ENCODE measurements at regions not wholly inside any gene's neighbourhood (a gene's known extent, or its start where the extent isn't known, plus 50 kb on each side); places are given as distances from the start of the nearest gene placed in this dataset.

DNA sequence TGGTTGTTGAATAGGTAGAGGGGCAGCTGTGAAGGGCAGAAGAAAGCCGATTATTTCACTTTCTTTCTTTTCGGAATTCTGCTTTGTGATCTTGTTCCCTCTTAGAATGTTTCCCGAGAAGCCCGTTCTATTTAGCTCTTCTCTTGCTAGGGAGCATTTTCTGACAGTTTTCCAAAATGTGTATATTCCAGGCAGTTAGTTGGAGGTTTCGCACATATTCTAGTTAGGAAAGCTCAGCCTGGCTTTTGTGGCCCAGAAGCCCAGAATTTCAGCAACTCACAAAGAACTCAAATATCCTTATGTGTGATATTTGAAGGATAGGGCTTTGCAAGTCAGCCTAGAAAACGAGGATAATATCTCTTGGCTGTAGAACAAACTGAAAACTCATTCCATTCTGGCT lies 461.0 kb upstream of the C9orf72 start:
- no peak for FAIRE-seq
- H3K4me2 ChIP-seq (ENCODE audit: control insufficient read depth, extremely low read depth, insufficient read depth, low read depth, low read length) = no peak overlapping the region
- no peak for DNase-seq (ENCODE audit: low read depth, low spot score)
- no peaks in the 10 kb centered on the region for H4K20me1 ChIP-seq (ENCODE audit: control insufficient read depth, extremely low read depth, insufficient read depth, low read length)
- H3K9me1 ChIP-seq (ENCODE audit: control insufficient read depth, extremely low read depth, insufficient read depth, low read length) = no peaks in the 10 kb centered on the region
- dilution Hi-C loops (cut with MboI; ENCODE audit: extremely low pct_ligation_motif_present, low sequenced_read_pairs) = no loop called here
- no peaks in the 10 kb centered on the region for H3K79me2 ChIP-seq (ENCODE audit: control insufficient read depth, insufficient read depth, low read length)
- no peak overlapping the region for H3K27ac ChIP-seq (ENCODE audit: control insufficient read depth, insufficient read depth, low read length)
- no peaks in the 10 kb centered on the region for H3K36me3 ChIP-seq (ENCODE audit: control insufficient read depth in 2 of 2, extremely low read depth in 1 of 2, insufficient read depth in 2 of 2, low read length in 2 of 2)
- H3K9ac ChIP-seq (ENCODE audit: control insufficient read depth, extremely low read depth, insufficient read depth, low read length) = no peak overlapping the region
- TF ChIP-seq, protein P1, sequence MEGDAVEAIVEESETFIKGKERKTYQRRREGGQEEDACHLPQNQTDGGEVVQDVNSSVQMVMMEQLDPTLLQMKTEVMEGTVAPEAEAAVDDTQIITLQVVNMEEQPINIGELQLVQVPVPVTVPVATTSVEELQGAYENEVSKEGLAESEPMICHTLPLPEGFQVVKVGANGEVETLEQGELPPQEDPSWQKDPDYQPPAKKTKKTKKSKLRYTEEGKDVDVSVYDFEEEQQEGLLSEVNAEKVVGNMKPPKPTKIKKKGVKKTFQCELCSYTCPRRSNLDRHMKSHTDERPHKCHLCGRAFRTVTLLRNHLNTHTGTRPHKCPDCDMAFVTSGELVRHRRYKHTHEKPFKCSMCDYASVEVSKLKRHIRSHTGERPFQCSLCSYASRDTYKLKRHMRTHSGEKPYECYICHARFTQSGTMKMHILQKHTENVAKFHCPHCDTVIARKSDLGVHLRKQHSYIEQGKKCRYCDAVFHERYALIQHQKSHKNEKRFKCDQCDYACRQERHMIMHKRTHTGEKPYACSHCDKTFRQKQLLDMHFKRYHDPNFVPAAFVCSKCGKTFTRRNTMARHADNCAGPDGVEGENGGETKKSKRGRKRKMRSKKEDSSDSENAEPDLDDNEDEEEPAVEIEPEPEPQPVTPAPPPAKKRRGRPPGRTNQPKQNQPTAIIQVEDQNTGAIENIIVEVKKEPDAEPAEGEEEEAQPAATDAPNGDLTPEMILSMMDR (optimal IDR thresholded peaks at IDR 0.05 in 1 of 3, IDR thresholded peaks at IDR 0.05 in 1 of 3, conservative IDR thresholded peaks at IDR 0.05 in 1 of 3; ENCODE audit: extremely low read depth in 1 of 3, insufficient read depth in 2 of 3, low read length in 3 of 3) = no peak
- no peak for TF ChIP-seq EZH2 (IDR thresholded peaks at IDR 0.05; ENCODE audit: low read length)
- H3K4me3 ChIP-seq (ENCODE audit: control insufficient read depth in 2 of 3, extremely low read depth in 1 of 3, insufficient read depth in 2 of 3, low read depth in 1 of 3, low read length in 3 of 3) = no peak overlapping the region
- H3K9me3 ChIP-seq (ENCODE audit: control insufficient read depth, low read depth, low read length) = no peaks in the 10 kb centered on the region
- no peaks in the 10 kb centered on the region for H3K27me3 ChIP-seq (ENCODE audit: control insufficient read depth, extremely low read depth, insufficient read depth, low read length)
- H2AFZ ChIP-seq (ENCODE audit: control insufficient read depth, low read length) = no peak overlapping the region
- no peaks in the 10 kb centered on the region for H3K4me1 ChIP-seq (ENCODE audit: control insufficient read depth, extremely low read depth, insufficient read depth, low read length)

DNA sequence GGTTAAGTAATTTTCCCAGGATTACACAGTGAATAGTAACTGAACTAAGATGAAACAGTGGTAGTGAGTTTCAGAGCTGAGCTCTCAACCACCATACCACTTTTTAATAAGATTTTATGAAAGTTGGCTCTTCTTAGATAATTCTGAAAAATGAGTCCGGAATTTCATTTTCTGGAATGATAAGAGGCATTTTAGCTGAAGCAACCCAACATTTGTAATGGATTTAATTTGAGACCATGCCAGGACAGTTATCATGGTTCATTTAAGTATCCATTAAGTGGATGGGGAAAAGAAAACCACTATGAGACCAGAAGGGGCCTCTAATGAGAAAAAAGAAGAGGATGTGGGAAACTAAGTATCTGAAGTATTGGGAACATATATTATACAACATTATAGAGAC lies 464.7 kb upstream of the C9orf72 start:
- TF ChIP-seq, protein P1 (optimal IDR thresholded peaks at IDR 0.05 in 1 of 3, IDR thresholded peaks at IDR 0.05 in 1 of 3, conservative IDR thresholded peaks at IDR 0.05 in 1 of 3; ENCODE audit: extremely low read depth in 1 of 3, insufficient read depth in 2 of 3, low read length in 3 of 3) = no peak
- no peak for TF ChIP-seq EZH2 (IDR thresholded peaks at IDR 0.05; ENCODE audit: low read length)
- Histone ChIP-seq H3K79me2 (ENCODE audit: control insufficient read depth, insufficient read depth, low read length) (no peaks in the 10 kb centered on the region), H3K9me1 (ENCODE audit: control insufficient read depth, extremely low read depth, insufficient read depth, low read length) (no peaks in the 10 kb centered on the region), H3K4me2 (ENCODE audit: control insufficient read depth, extremely low read depth, insufficient read depth, low read depth, low read length) (no peak overlapping the region), H4K20me1 (ENCODE audit: control insufficient read depth, extremely low read depth, insufficient read depth, low read length) (no peaks in the 10 kb centered on the region), H3K4me1 (ENCODE audit: control insufficient read depth, extremely low read depth, insufficient read depth, low read length) (no peaks in the 10 kb centered on the region), H3K9ac (ENCODE audit: control insufficient read depth, extremely low read depth, insufficient read depth, low read length) (no peak overlapping the region), H3K27me3 (ENCODE audit: control insufficient read depth, extremely low read depth, insufficient read depth, low read length) (no peaks in the 10 kb centered on the region), H2AFZ (ENCODE audit: control insufficient read depth, low read length) (no peak overlapping the region), H3K27ac (ENCODE audit: control insufficient read depth, insufficient read depth, low read length) (no peak overlapping the region), H3K4me3 (ENCODE audit: control insufficient read depth in 2 of 3, extremely low read depth in 1 of 3, insufficient read depth in 2 of 3, low read depth in 1 of 3, low read length in 3 of 3) (no peak overlapping the region), H3K36me3 (ENCODE audit: control insufficient read depth in 2 of 2, extremely low read depth in 1 of 2, insufficient read depth in 2 of 2, low read length in 2 of 2) (no peaks in the 10 kb centered on the region), H3K9me3 (ENCODE audit: control insufficient read depth, low read depth, low read length) (no peaks in the 10 kb centered on the region)
- DNase-seq (ENCODE audit: low read depth, low spot score) = no peak
- dilution Hi-C loops (cut with MboI; ENCODE audit: extremely low pct_ligation_motif_present, low sequenced_read_pairs) = no loop called here
- no peak for FAIRE-seq

Data from keratinocyte (primary cell).